ENCODE measurements at regions not wholly inside any gene's neighbourhood (a gene's known extent, or its start where the extent isn't known, plus 50 kb on each side); places are given as distances from the start of the nearest gene placed in this dataset.
"Not testable (repeated sequence)": the region's sequence is repeated elsewhere in the genome, so short reads cannot be mapped to it uniquely, and the experiment has no call there.

GRCh38 chr2:132220589-132220988 is 58.8 kb upstream of the ANKRD30BL start:
- H3K27me3 ChIP-seq (ENCODE audit: control insufficient read depth, insufficient read depth, low read length); H3K4me1 ChIP-seq (ENCODE audit: control insufficient read depth, insufficient read depth, low read length); H3K9me3 ChIP-seq (ENCODE audit: control insufficient read depth, insufficient read depth, low read length); H3K9ac ChIP-seq (ENCODE audit: low read depth, low read length); H3K4me3 ChIP-seq (ENCODE audit: low read depth, low read length); H3K36me3 ChIP-seq (ENCODE audit: control insufficient read depth, insufficient read depth, low read length): not testable (repeated sequence)

DNA sequence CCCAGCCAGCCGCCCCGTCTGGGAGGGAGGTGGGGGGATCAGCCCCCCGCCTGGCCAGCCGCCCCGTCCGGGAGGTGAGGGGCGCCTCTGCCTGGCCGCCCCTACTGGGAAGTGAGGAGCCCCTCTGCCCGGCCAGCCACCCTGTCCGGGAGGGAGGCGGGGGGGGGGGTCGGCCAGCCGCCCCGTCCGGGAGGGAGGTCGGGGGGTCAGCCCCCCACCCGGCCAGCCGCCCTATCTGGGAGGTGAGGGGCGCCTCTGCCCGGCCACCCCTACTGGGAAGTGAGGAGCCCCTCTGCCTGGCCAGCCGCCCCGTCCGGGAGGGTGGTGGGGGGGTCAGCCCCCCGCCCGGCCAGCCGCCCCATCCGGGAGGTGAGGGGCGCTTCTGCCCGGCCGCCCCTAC is 60.1 kb upstream of the ANKRD30BL start:
- not testable (repeated sequence) for H3K27me3 ChIP-seq (ENCODE audit: control insufficient read depth, insufficient read depth, low read length); H3K9ac ChIP-seq (ENCODE audit: low read depth, low read length); H3K4me3 ChIP-seq (ENCODE audit: low read depth, low read length); H3K9me3 ChIP-seq (ENCODE audit: control insufficient read depth, insufficient read depth, low read length); H3K36me3 ChIP-seq (ENCODE audit: control insufficient read depth, insufficient read depth, low read length); H3K4me1 ChIP-seq (ENCODE audit: control insufficient read depth, insufficient read depth, low read length)

DNA sequence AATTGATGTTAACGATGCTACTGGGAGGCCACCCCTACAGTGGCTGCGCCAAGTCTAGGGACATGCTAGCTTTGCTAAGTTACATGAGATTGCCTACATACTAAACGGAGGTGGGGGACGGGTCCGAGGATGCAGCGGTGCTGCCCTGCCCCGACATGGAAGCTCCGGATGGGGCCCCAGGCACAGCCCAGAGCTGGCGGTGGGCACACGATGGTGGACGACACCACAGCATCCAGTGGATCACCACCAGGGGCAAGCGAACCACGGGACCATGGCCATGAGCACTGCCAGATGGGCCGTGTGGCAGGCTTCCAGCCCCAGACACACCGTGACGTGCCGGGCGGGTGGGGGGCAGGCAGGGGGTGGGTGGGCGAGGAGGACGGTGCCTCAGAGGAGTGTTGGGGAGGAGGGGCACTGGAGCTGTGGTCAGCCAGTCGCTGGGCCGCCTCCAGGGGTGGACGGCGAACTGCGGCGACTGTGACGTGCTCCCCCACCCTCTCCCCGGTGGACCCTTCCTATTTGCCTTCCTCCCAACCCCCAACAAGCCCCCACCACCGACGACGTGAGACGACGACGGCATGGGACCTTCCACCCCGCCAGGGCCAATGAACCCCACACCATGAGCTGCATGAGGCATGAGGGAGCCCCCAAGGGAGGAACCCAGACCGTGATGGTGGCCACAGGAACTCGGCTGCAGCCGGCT is 90.6 kb upstream of the ANKRD30BL start:
- Histone ChIP-seq H3K36me3 (ENCODE audit: control insufficient read depth, insufficient read depth, low read length) (peaks cover 3% of the 10 kb centered on the region), H3K9ac (ENCODE audit: low read depth, low read length) (no peak overlapping the region), H3K4me3 (ENCODE audit: low read depth, low read length) (no peak overlapping the region), H3K9me3 (ENCODE audit: control insufficient read depth, insufficient read depth, low read length) (no peaks in the 10 kb centered on the region), H3K27me3 (ENCODE audit: control insufficient read depth, insufficient read depth, low read length) (no peaks in the 10 kb centered on the region), H3K4me1 (ENCODE audit: control insufficient read depth, insufficient read depth, low read length) (no peaks in the 10 kb centered on the region)

GRCh38 chr2:132252894-132253264 is 91.1 kb upstream of the ANKRD30BL start:
- Histone ChIP-seq H3K9ac (ENCODE audit: low read depth, low read length) (no peak overlapping the region), H3K9me3 (ENCODE audit: control insufficient read depth, insufficient read depth, low read length) (no peaks in the 10 kb centered on the region), H3K4me1 (ENCODE audit: control insufficient read depth, insufficient read depth, low read length) (no peaks in the 10 kb centered on the region), H3K4me3 (ENCODE audit: low read depth, low read length) (no peak overlapping the region), H3K36me3 (ENCODE audit: control insufficient read depth, insufficient read depth, low read length) (peaks cover 3% of the 10 kb centered on the region), H3K27me3 (ENCODE audit: control insufficient read depth, insufficient read depth, low read length) (no peaks in the 10 kb centered on the region)

DNA sequence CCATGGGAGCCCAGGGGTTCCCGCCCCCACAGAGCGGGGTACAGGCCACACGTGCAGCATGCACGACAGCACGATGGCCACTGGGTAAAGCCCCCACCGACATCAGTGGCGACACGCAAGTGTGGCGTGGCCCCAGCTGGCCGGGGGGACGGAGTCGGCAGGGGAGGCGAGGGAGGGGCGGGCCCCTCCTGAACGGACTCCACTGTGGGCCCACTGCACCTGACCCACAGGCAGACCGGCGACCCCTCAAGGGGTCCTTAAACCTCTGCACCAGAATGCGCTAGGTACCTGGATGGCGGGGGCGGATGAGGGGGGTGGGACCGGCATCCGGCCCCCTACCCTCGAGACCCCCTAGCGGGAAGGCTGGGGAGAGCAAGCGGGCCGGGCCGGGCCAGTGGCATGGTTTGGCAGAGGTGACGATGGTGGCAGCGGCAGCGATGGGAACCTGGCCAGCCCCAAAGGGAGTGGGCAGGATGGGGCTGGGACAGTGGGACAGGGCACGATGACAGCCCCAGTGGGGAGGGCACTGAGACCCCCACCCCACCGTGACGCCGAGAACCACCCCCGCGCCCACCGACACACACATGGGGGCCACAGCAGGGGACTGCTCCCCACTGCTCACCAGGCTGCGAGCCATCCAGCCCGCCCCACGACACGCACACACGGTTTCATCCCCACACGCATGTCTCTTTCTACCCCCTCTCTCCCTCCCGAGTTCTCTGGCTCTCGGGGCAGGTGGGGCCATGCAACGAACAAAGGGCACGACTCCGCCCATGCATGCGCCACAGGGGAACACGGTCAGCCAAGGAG is 91.9 kb upstream of the ANKRD30BL start:
- no peak overlapping the region for H3K4me3 ChIP-seq (ENCODE audit: low read depth, low read length)
- no peak overlapping the region for H3K9ac ChIP-seq (ENCODE audit: low read depth, low read length)
- no peaks in the 10 kb centered on the region for H3K9me3 ChIP-seq (ENCODE audit: control insufficient read depth, insufficient read depth, low read length)
- no peaks in the 10 kb centered on the region for H3K4me1 ChIP-seq (ENCODE audit: control insufficient read depth, insufficient read depth, low read length)
- peaks cover 3% of the 10 kb centered on the region for H3K36me3 ChIP-seq (ENCODE audit: control insufficient read depth, insufficient read depth, low read length)
- no peaks in the 10 kb centered on the region for H3K27me3 ChIP-seq (ENCODE audit: control insufficient read depth, insufficient read depth, low read length)

DNA sequence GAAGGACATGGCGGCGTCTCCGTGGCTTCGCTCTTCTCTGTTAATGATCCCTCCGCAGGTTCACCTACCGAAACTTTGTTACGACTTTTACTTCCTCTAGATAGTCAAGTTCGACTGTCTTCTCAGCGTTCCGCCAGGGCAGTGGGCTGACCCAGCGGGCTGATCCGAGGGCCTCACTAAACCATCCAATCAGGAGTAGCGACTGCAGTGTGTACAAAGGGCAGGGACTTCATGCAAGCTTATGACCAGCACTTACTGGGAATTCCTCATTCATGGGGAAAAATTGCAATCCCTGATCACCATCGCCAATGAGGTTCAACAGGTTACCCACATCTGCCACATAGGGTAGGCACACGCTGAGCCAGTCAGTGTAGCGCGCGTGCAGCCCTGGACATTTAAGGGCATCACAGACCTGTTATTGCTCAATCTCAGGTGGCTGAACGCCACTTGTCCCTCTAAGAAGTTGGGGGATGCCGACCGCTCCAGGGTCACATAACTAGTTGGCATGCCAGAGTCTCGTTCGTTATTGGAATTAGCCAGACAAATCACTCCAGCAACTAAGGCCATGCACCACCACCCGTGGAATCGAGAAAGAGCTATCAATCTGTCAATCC is 92.7 kb upstream of the ANKRD30BL start:
- H3K9me3 ChIP-seq (ENCODE audit: control insufficient read depth, insufficient read depth, low read length); H3K9ac ChIP-seq (ENCODE audit: low read depth, low read length); H3K36me3 ChIP-seq (ENCODE audit: control insufficient read depth, insufficient read depth, low read length); H3K4me3 ChIP-seq (ENCODE audit: low read depth, low read length); H3K4me1 ChIP-seq (ENCODE audit: control insufficient read depth, insufficient read depth, low read length); H3K27me3 ChIP-seq (ENCODE audit: control insufficient read depth, insufficient read depth, low read length): not testable (repeated sequence)

GRCh38 chr2:132255714-132256113 is 94.0 kb upstream of the ANKRD30BL start:
- Histone ChIP-seq H3K4me3 (ENCODE audit: low read depth, low read length) (no peak overlapping the region), H3K4me1 (ENCODE audit: control insufficient read depth, insufficient read depth, low read length) (no peaks in the 10 kb centered on the region), H3K27me3 (ENCODE audit: control insufficient read depth, insufficient read depth, low read length) (no peaks in the 10 kb centered on the region), H3K36me3 (ENCODE audit: control insufficient read depth, insufficient read depth, low read length) (peaks cover 3% of the 10 kb centered on the region), H3K9me3 (ENCODE audit: control insufficient read depth, insufficient read depth, low read length) (no peaks in the 10 kb centered on the region), H3K9ac (ENCODE audit: low read depth, low read length) (no peak overlapping the region)

- peaks cover 3% of the 10 kb centered on the region for H3K36me3 ChIP-seq (ENCODE audit: control insufficient read depth, insufficient read depth, low read length)
- H3K4me3 ChIP-seq (ENCODE audit: low read depth, low read length), result no peak overlapping the region
- H3K9ac ChIP-seq (ENCODE audit: low read depth, low read length), result no peak overlapping the region
- H3K9me3 ChIP-seq (ENCODE audit: control insufficient read depth, insufficient read depth, low read length), result no peaks in the 10 kb centered on the region
- H3K27me3 ChIP-seq (ENCODE audit: control insufficient read depth, insufficient read depth, low read length), result no peaks in the 10 kb centered on the region
- H3K4me1 ChIP-seq (ENCODE audit: control insufficient read depth, insufficient read depth, low read length), result no peaks in the 10 kb centered on the region
Measured at GRCh38 chr2:132256251-132256902, 94.6 kb upstream of the ANKRD30BL start.

- H3K36me3 ChIP-seq (ENCODE audit: control insufficient read depth, insufficient read depth, low read length); H3K9me3 ChIP-seq (ENCODE audit: control insufficient read depth, insufficient read depth, low read length); H3K27me3 ChIP-seq (ENCODE audit: control insufficient read depth, insufficient read depth, low read length); H3K4me1 ChIP-seq (ENCODE audit: control insufficient read depth, insufficient read depth, low read length); H3K9ac ChIP-seq (ENCODE audit: low read depth, low read length): not testable (repeated sequence)
- peak overlapping the region; percentile 45 for H3K4me3 ChIP-seq (ENCODE audit: low read depth, low read length)
Measured at GRCh38 chr2:132256903-132257300, 95.2 kb upstream of the ANKRD30BL start.

DNA sequence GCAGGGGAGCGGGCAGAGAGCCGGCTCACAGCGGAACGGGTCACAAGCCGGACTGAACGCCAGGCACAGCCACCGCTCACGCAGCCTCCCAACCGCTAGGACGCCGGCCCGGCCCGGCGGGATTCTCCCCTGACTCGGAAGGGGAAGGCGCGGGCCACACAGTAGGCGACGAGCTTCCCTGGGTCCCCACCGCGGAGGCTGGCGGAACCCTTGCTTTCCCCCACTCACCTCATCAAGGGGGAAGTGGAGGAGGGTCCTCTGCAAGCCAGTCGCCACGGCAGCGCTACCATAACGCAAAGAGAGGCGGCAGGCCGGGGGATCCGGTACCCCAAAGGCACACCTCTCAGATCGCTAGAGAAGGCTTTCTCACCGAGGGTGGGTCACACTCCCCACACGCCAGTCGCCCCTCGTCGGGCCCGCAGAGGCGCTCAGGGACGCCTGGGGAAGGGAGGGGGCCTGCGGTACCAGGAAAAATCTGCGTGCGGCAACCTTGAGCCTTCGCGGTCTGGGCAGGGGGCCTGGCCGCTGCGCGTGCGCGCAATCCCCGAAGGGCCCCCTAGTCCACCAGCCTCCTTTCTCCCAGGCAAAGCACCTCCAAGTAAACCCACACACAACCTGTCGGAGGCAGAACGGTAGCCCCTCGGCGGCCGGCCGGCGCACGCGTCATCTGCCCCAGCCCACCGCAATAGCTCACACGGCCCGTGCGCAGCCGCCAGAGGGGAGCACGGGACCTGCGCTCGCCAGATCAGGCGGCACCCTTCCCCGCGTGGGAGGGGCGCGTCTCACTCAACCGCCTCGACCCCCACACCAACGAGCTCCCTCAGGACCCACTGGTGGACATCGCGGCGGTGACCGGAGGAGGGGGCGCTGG is 95.8 kb upstream of the ANKRD30BL start:
- H3K27me3 ChIP-seq (ENCODE audit: control insufficient read depth, insufficient read depth, low read length); H3K4me1 ChIP-seq (ENCODE audit: control insufficient read depth, insufficient read depth, low read length); H3K9me3 ChIP-seq (ENCODE audit: control insufficient read depth, insufficient read depth, low read length); H3K9ac ChIP-seq (ENCODE audit: low read depth, low read length); H3K36me3 ChIP-seq (ENCODE audit: control insufficient read depth, insufficient read depth, low read length): not testable (repeated sequence)
- peak overlapping the region; percentile 45 for H3K4me3 ChIP-seq (ENCODE audit: low read depth, low read length)

GRCh38 chr2:132259276-132259675 is 97.5 kb upstream of the ANKRD30BL start:
- H3K4me1 ChIP-seq (ENCODE audit: control insufficient read depth, insufficient read depth, low read length); H3K4me3 ChIP-seq (ENCODE audit: low read depth, low read length); H3K9me3 ChIP-seq (ENCODE audit: control insufficient read depth, insufficient read depth, low read length); H3K9ac ChIP-seq (ENCODE audit: low read depth, low read length); H3K36me3 ChIP-seq (ENCODE audit: control insufficient read depth, insufficient read depth, low read length); H3K27me3 ChIP-seq (ENCODE audit: control insufficient read depth, insufficient read depth, low read length): not testable (repeated sequence)

Data from iPS-15b (cell line).